ENCODE measurements at regions not wholly inside any gene's neighbourhood (a gene's known extent, or its start where the extent isn't known, plus 50 kb on each side); places are given as distances from the start of the nearest gene placed in this dataset.

GRCh38 chr2:16039055-16039454 lies 98.7 kb downstream of the MYCN start:
- Histone ChIP-seq H3K9ac (no peak overlapping the region), H3K79me2 (ENCODE audit: insufficient read depth) (no peaks in the 10 kb centered on the region), H3K27me3 (ENCODE audit: insufficient read depth) (no peaks in the 10 kb centered on the region), H3K4me3 (ENCODE audit: low read depth in 2 of 2, low read length in 1 of 2) (no peak overlapping the region), H3K27ac (ENCODE audit: low read depth in 2 of 2, low read length in 1 of 2) (no peak overlapping the region), H2AFZ (ENCODE audit: low read depth) (no peak overlapping the region), H3K4me1 (ENCODE audit: control insufficient read depth in 1 of 2, insufficient read depth in 2 of 2, low read depth in 1 of 2, low read length in 1 of 2) (no peaks in the 10 kb centered on the region; a peak in 1 of 4 replicates), H3K9me3 (no peaks in the 10 kb centered on the region), H4K20me1 (ENCODE audit: insufficient read depth) (no peaks in the 10 kb centered on the region), H3K9me2 (no peaks in the 10 kb centered on the region), H3K36me3 (replicated peaks in 1 of 2; ENCODE audit: control insufficient read depth in 1 of 2, insufficient read depth in 2 of 2, low read length in 1 of 2) (no peaks in the 10 kb centered on the region), H3K4me2 (no peak overlapping the region), H3F3A (replicated peaks; ENCODE audit: insufficient read depth) (no peaks in the 10 kb centered on the region)
- ChIA-PET POLR2A (no interaction called here), CTCF (interaction anchor here (1.3 kb wide), 1 partner anchor 9 kb away, joined by 4 read pairs; no protein-coding TSS in a partner anchor)
- TF ChIP-seq FOXM1 (IDR thresholded peaks at IDR 0.05; ENCODE audit: low read depth), result no peak
- no peak for TF ChIP-seq RXRA (IDR thresholded peaks at IDR 0.05; ENCODE audit: borderline replicate concordance, low read depth)
- no peak for TF ChIP-seq RFX5 (IDR thresholded peaks at IDR 0.05; ENCODE audit: low read length)
- TF ChIP-seq, protein P1, sequence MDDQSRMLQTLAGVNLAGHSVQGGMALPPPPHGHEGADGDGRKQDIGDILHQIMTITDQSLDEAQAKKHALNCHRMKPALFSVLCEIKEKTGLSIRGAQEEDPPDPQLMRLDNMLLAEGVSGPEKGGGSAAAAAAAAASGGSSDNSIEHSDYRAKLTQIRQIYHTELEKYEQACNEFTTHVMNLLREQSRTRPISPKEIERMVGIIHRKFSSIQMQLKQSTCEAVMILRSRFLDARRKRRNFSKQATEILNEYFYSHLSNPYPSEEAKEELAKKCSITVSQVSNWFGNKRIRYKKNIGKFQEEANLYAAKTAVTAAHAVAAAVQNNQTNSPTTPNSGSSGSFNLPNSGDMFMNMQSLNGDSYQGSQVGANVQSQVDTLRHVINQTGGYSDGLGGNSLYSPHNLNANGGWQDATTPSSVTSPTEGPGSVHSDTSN (IDR thresholded peaks at IDR 0.05), result no peak
- no peak for TF ChIP-seq FOXJ3 (CRISPR knock-in tag; IDR thresholded peaks at IDR 0.05)
- no peak for TF ChIP-seq JUND (IDR thresholded peaks at IDR 0.05)
- no peak for TF ChIP-seq RAD21 (IDR thresholded peaks at IDR 0.05; ENCODE audit: low read length)
- no peak for TF ChIP-seq FOSL2 (IDR thresholded peaks at IDR 0.05; ENCODE audit: borderline replicate concordance, low read depth)
- no peak for TF ChIP-seq SMC3 (IDR thresholded peaks at IDR 0.05; ENCODE audit: low read depth, low read length)
- no peak for TF ChIP-seq POLR2AphosphoS5 (IDR thresholded peaks at IDR 0.05; ENCODE audit: low read depth, low read length)
- no peak for DNase-seq
- 25% methylated on average over 1 of the region's 1 CpG for WGBS (ENCODE audit: low lambda C conversion rate)

DNA sequence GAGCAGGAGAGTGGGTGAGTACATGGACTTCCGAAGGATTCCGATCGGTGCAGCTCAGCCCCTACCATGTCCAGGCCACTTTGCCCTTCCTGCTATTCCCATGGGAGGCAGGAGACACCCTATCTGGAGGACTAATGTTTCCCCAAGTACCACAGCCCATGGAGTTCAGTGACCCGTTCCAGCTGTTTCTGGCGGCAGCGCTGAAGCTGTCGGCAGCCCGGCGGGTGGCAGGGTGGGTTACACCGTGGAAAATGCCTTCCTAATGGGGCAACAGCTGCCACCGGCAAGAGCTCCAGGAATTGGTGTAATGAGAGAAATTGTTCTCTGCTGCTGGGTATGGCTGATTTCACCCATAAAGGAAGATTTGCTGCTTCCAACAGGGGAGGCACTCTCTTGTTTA lies 98.3 kb downstream of the MYCN start:
- DNase-seq, result no peak
- no peak overlapping the region for H2AFZ ChIP-seq (ENCODE audit: low read depth)
- ChIA-PET CTCF (no interaction called here), POLR2A (no interaction called here)
- 79% methylated on average over 9 of the region's 11 CpGs for WGBS (ENCODE audit: low lambda C conversion rate)
- H4K20me1 ChIP-seq (ENCODE audit: insufficient read depth), result no peaks in the 10 kb centered on the region
- H3K9me2 ChIP-seq, result no peaks in the 10 kb centered on the region
- H3K27me3 ChIP-seq (ENCODE audit: insufficient read depth), result no peaks in the 10 kb centered on the region
- no peaks in the 10 kb centered on the region; a peak in 1 of 4 replicates for H3K4me1 ChIP-seq (ENCODE audit: control insufficient read depth in 1 of 2, insufficient read depth in 2 of 2, low read depth in 1 of 2, low read length in 1 of 2)
- H3K79me2 ChIP-seq (ENCODE audit: insufficient read depth), result no peaks in the 10 kb centered on the region
- no peaks in the 10 kb centered on the region for H3K9me3 ChIP-seq
- TF ChIP-seq YY1 (IDR thresholded peaks at IDR 0.05; ENCODE audit: low read depth) (no peak), RFX5 (IDR thresholded peaks at IDR 0.05; ENCODE audit: low read length) (no peak), USF2 (IDR thresholded peaks at IDR 0.05; ENCODE audit: borderline replicate concordance, low read depth, low read length) (no peak), MAX (IDR thresholded peaks at IDR 0.05; ENCODE audit: low read depth) (no peak), MEF2A (IDR thresholded peaks at IDR 0.05; ENCODE audit: borderline replicate concordance, low read depth) (no peak), TEAD4 (IDR thresholded peaks at IDR 0.05; ENCODE audit: borderline replicate concordance, insufficient read depth) (no peak), GABPA (IDR thresholded peaks at IDR 0.05; ENCODE audit: low read depth) (no peak), GATA2 (CRISPR knock-in tag; IDR thresholded peaks at IDR 0.05) (no peak), CHD2 (IDR thresholded peaks at IDR 0.05; ENCODE audit: low read length, partially characterized antibody) (no peak), TAF1 (IDR thresholded peaks at IDR 0.05; ENCODE audit: borderline replicate concordance, low read depth, low read length) (no peak)
- TF ChIP-seq, protein P2, sequence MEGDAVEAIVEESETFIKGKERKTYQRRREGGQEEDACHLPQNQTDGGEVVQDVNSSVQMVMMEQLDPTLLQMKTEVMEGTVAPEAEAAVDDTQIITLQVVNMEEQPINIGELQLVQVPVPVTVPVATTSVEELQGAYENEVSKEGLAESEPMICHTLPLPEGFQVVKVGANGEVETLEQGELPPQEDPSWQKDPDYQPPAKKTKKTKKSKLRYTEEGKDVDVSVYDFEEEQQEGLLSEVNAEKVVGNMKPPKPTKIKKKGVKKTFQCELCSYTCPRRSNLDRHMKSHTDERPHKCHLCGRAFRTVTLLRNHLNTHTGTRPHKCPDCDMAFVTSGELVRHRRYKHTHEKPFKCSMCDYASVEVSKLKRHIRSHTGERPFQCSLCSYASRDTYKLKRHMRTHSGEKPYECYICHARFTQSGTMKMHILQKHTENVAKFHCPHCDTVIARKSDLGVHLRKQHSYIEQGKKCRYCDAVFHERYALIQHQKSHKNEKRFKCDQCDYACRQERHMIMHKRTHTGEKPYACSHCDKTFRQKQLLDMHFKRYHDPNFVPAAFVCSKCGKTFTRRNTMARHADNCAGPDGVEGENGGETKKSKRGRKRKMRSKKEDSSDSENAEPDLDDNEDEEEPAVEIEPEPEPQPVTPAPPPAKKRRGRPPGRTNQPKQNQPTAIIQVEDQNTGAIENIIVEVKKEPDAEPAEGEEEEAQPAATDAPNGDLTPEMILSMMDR (IDR thresholded peaks at IDR 0.05), result no peak
- H3K36me3 ChIP-seq (replicated peaks in 1 of 2; ENCODE audit: control insufficient read depth in 1 of 2, insufficient read depth in 2 of 2, low read length in 1 of 2), result no peaks in the 10 kb centered on the region
- no peak overlapping the region for H3K4me3 ChIP-seq (ENCODE audit: low read depth in 2 of 2, low read length in 1 of 2)
- H3K9ac ChIP-seq, result no peak overlapping the region
- H3K4me2 ChIP-seq, result no peak overlapping the region
- no peaks in the 10 kb centered on the region for H3F3A ChIP-seq (replicated peaks; ENCODE audit: insufficient read depth)
- no peak overlapping the region for H3K27ac ChIP-seq (ENCODE audit: low read depth in 2 of 2, low read length in 1 of 2)
